Neural cell (in vitro differentiated cells): ENCODE measurements at regions not wholly inside any gene's neighbourhood (a gene's known extent, or its start where the extent isn't known, plus 50 kb on each side); places are given as distances from the start of the nearest gene placed in this dataset.

Experiments used
- H2AFZ ChIP-seq: fragments of 200-600, 300-800 bp; sonication (generic), shearing (Covaris generic); 2 replicates; pipeline ENCODE4 v1.6.0; 2014; ENCODE audit warnings: low read depth, mild to moderate bottlenecking, antibody characterized with exemption, low read length, moderate library complexity
- H3F3A ChIP-seq: fragments of 200-600 bp; shearing (Covaris generic); 2 replicates; pipeline ENCODE4 v1.6.1; 2016; ENCODE audit warnings: mild to moderate bottlenecking, moderate library complexity, mixed read lengths, antibody characterized with exemption, low read length; ENCODE audit not compliant: insufficient read depth, poor library complexity, severe bottlenecking
- H3K27ac ChIP-seq: fragments of 200-600, 300-800 bp; sonication (generic), shearing (Covaris generic); 2 replicates; pipeline ENCODE4 v1.5.1; 2014; ENCODE audit warnings: mild to moderate bottlenecking, low read length, moderate library complexity
- H3K27me3 ChIP-seq: fragments of 300-800, 200-600 bp; sonication (generic), shearing (Covaris generic); 2 replicates; pipeline ENCODE4 v1.6.0; 2014; ENCODE audit warnings: mild to moderate bottlenecking, low read depth, low read length, moderate library complexity; ENCODE audit not compliant: insufficient read depth
- H3K36me3 ChIP-seq: fragments of 300-800, 200-600 bp; sonication (generic), shearing (Covaris generic); 2 replicates; pipeline ENCODE4 v1.5.1; 2014; ENCODE audit warnings: mild to moderate bottlenecking, antibody characterized with exemption, low read length, moderate library complexity; ENCODE audit not compliant: insufficient read depth
- H3K4me2 ChIP-seq: fragments of 300-800, 200-600 bp; sonication (generic), shearing (Covaris generic); 2 replicates; pipeline ENCODE4 v1.6.0; 2014; ENCODE audit warnings: mild to moderate bottlenecking, low read length
- H3K4me3 ChIP-seq: fragments of 300-800, 200-600 bp; sonication (generic), shearing (Covaris generic); 2 replicates; pipeline ENCODE4 v1.5.1; 2014; ENCODE audit warnings: mild to moderate bottlenecking, low read length, moderate library complexity
- H3K79me2 ChIP-seq: fragments of 200-600 bp; shearing (Covaris generic); replicated peaks from 2 replicates; pipeline ENCODE4 v1.6.0; 2014; ENCODE audit warnings: mild to moderate bottlenecking, low read length, moderate library complexity; ENCODE audit not compliant: insufficient read depth
- H3K9ac ChIP-seq: fragments of 300-800, 200-600 bp; sonication (generic), shearing (Covaris generic); 2 replicates; pipeline ENCODE4 v1.6.1; 2016; ENCODE audit warnings: mild to moderate bottlenecking, low read length, mixed read lengths
- H3K9me2 ChIP-seq: fragments of 200-600 bp; shearing (Covaris generic); 2 replicates; pipeline ENCODE4 v1.6.1; 2016; ENCODE audit warnings: mild to moderate bottlenecking, low read length, mixed read lengths; ENCODE audit not compliant: insufficient read depth
- H3K9me3 ChIP-seq: fragments of 200-600, 300-800 bp; sonication (generic), shearing (Covaris generic); 2 replicates; pipeline ENCODE4 v1.6.1; 2016; ENCODE audit warnings: mild to moderate bottlenecking, mixed run types, low read length, moderate library complexity, mixed read lengths
- H4K20me1 ChIP-seq: fragments of 200-600 bp; shearing (Covaris generic); 2 replicates; pipeline ENCODE4 v1.6.1; 2016; ENCODE audit warnings: mild to moderate bottlenecking, mixed run types; ENCODE audit not compliant: insufficient read depth
- CTCF ChIP-seq: fragments of 450-650 bp; IDR thresholded peaks from 2 replicates; pipeline ENCODE4 v1.5.1; 2014; ENCODE audit warnings: antibody characterized with exemption, mild to moderate bottlenecking, moderate library complexity; ENCODE audit not compliant: poor library complexity, severe bottlenecking
- EP300 ChIP-seq: fragments of 450-650 bp; conservative IDR thresholded peaks from 2 replicates; pipeline ENCODE4 v1.6.1; 2014; ENCODE audit warnings: antibody characterized with exemption, mild to moderate bottlenecking, moderate library complexity; ENCODE audit not compliant: poor library complexity, severe bottlenecking
- EZH2 ChIP-seq: fragments of 200-600, 300-800 bp; shearing (Covaris generic), sonication (generic); IDR thresholded peaks from 2 replicates; pipeline ENCODE4 v1.6.1; 2014; ENCODE audit warnings: antibody characterized with exemption, low read length, borderline replicate concordance, mild to moderate bottlenecking; ENCODE audit not compliant: insufficient read depth, poor library complexity, severe bottlenecking
- MXI1 ChIP-seq: fragments of 450-650 bp; conservative IDR thresholded peaks from 2 replicates; pipeline ENCODE4 v1.6.1; 2014; ENCODE audit warnings: antibody characterized with exemption, mild to moderate bottlenecking; ENCODE audit not compliant: poor library complexity, severe bottlenecking
- POLR2AphosphoS5 ChIP-seq: IDR thresholded peaks from 2 replicates; pipeline ENCODE4 v1.6.1; 2012
- RAD21 ChIP-seq: fragments of 450-650 bp; conservative IDR thresholded peaks from 2 replicates; pipeline ENCODE4 v1.6.1; 2014; ENCODE audit warnings: antibody characterized with exemption, mild to moderate bottlenecking, moderate library complexity
- SMC3 ChIP-seq: fragments of 450-650 bp; conservative IDR thresholded peaks from 2 replicates; pipeline ENCODE4 v1.6.1; 2014; ENCODE audit warnings: antibody characterized with exemption, mild to moderate bottlenecking, moderate library complexity; ENCODE audit not compliant: poor library complexity
- TAF1 ChIP-seq: IDR thresholded peaks from 2 replicates; pipeline ENCODE4 v1.6.1; 2012; ENCODE audit warnings: low read depth
- TF ChIP-seq, protein P1 (sequence below): IDR thresholded peaks from 2 replicates; pipeline ENCODE4 v1.6.1; 2012; ENCODE audit warnings: borderline replicate concordance

GRCh38 chr6:50451826-50452400 is 261.4 kb upstream of the TFAP2D start:
- H3K4me3 ChIP-seq: no peak overlapping the region
- no peaks in the 10 kb centered on the region for H4K20me1 ChIP-seq
- H3K9me3 ChIP-seq: no peaks in the 10 kb centered on the region
- no peak for TF ChIP-seq RAD21
- TF ChIP-seq TAF1: no peak
- TF ChIP-seq POLR2AphosphoS5: no peak
- TF ChIP-seq, protein P1, sequence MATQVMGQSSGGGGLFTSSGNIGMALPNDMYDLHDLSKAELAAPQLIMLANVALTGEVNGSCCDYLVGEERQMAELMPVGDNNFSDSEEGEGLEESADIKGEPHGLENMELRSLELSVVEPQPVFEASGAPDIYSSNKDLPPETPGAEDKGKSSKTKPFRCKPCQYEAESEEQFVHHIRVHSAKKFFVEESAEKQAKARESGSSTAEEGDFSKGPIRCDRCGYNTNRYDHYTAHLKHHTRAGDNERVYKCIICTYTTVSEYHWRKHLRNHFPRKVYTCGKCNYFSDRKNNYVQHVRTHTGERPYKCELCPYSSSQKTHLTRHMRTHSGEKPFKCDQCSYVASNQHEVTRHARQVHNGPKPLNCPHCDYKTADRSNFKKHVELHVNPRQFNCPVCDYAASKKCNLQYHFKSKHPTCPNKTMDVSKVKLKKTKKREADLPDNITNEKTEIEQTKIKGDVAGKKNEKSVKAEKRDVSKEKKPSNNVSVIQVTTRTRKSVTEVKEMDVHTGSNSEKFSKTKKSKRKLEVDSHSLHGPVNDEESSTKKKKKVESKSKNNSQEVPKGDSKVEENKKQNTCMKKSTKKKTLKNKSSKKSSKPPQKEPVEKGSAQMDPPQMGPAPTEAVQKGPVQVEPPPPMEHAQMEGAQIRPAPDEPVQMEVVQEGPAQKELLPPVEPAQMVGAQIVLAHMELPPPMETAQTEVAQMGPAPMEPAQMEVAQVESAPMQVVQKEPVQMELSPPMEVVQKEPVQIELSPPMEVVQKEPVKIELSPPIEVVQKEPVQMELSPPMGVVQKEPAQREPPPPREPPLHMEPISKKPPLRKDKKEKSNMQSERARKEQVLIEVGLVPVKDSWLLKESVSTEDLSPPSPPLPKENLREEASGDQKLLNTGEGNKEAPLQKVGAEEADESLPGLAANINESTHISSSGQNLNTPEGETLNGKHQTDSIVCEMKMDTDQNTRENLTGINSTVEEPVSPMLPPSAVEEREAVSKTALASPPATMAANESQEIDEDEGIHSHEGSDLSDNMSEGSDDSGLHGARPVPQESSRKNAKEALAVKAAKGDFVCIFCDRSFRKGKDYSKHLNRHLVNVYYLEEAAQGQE: no peak
- no peak for TF ChIP-seq MXI1
- no peak for TF ChIP-seq EZH2
- TF ChIP-seq EP300: no peak
- no peak for TF ChIP-seq CTCF
- no peak for TF ChIP-seq SMC3
- no peak overlapping the region for H3K4me2 ChIP-seq
- no peak overlapping the region for H3K9ac ChIP-seq
- no peaks in the 10 kb centered on the region for H3K27me3 ChIP-seq
- no peaks in the 10 kb centered on the region for H3K9me2 ChIP-seq
- H3K36me3 ChIP-seq: no peaks in the 10 kb centered on the region
- no peak overlapping the region for H2AFZ ChIP-seq
- H3F3A ChIP-seq: no peaks in the 10 kb centered on the region
- H3K27ac ChIP-seq: no peak overlapping the region
- H3K79me2 ChIP-seq: no peaks in the 10 kb centered on the region

DNA sequence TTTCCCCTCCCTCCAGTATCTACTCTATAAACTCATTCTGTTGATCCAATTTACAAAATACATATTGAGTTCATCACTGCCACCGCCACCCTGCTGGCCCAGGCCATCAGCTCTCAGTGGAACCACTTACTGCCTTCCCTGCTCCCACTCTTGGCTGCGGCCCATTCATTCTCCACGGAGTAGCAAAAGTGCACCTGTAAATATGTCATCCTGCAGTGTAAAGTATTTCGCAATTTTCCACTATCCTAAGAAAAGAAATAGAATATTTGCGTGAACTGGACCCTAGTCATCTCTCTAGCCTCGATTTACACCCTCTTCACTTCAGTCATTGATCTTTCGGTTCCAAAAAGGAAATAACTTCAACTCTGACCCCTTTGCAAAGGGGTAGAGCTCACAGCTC is 258.3 kb upstream of the TFAP2D start:
- Histone ChIP-seq H3K36me3 (no peaks in the 10 kb centered on the region), H3K27me3 (no peaks in the 10 kb centered on the region), H3F3A (no peaks in the 10 kb centered on the region), H3K4me3 (no peak overlapping the region), H3K9me2 (no peaks in the 10 kb centered on the region), H3K79me2 (no peaks in the 10 kb centered on the region), H2AFZ (no peak overlapping the region), H3K27ac (no peak overlapping the region), H3K9ac (no peak overlapping the region), H3K9me3 (no peaks in the 10 kb centered on the region), H4K20me1 (no peaks in the 10 kb centered on the region), H3K4me2 (no peak overlapping the region)
- no peak for TF ChIP-seq TAF1
- no peak for TF ChIP-seq MXI1
- no peak for TF ChIP-seq CTCF
- no peak for TF ChIP-seq EP300
- no peak for TF ChIP-seq SMC3
- TF ChIP-seq RAD21: no peak
- TF ChIP-seq POLR2AphosphoS5: no peak
- TF ChIP-seq, protein P1: no peak
- no peak for TF ChIP-seq EZH2
